ENCODE measurements at regions not wholly inside any gene's neighbourhood (a gene's known extent, or its start where the extent isn't known, plus 50 kb on each side); places are given as distances from the start of the nearest gene placed in this dataset.
"Not testable (repeated sequence)": the region's sequence is repeated elsewhere in the genome, so short reads cannot be mapped to it uniquely, and the experiment has no call there.

- no peak for DNase-seq (ENCODE audit: low spot score)
These were observed 847.1 kb downstream of the FAM181B start for GRCh38 chr11:81886406-81887075.

DNA sequence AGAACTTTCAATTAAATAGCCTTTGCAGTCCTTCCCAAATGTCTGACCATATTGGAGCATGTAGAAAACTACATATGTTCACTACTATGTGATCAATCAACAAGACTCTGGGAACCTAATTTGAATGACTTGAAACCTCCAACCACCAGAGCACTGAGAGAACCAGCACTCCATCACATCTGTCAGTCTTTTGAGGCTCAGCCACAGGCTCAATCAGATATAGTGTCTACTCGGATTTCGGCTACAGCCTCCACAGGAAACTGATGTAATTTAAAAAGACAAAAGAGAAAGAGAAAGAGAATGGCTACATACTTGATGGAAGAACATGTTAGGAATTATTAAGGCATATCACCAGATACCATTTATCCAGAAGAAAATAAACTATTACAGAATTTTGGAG, 859.0 kb downstream of the FAM181B start:
- DNase-seq (ENCODE audit: low spot score): no peak

DNA sequence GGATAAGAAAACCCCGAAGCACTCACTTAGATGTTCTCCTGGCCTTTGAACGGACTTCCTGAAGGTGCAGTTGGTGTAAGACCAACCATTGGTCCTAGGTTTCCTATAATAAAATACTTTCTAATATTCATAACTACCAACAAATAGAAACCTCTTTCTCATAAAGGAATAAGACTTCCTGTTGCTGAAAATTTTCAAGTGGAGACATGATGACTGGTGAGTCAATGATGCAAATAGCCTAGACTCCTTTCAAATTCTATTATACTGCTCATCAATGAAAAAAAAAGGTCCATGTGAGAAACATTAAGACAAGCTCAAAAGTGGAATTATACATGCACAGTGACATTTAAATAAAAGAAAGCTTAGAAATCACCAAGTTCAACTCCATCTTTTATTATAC, 862.8 kb downstream of the FAM181B start:
- DNase-seq (ENCODE audit: low spot score): no peak

DNA sequence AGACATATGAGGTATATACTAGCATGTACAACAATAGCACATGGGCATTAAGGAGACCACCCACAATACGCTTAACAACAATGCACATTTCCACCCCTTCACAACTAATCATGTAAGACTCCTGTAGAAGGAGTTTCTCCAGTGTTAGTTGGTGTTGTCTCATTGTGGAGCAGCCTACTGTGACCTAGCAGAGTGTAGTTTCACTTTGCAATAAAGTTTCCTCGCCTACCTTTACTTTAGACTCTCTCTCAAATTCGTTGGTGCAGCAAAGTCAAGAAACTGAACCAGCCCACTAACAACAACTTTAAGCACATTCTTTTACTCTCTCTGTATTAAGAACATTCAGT, 863.6 kb downstream of the FAM181B start:
- no peak for DNase-seq (ENCODE audit: low spot score)

GRCh38 chr11:81869351-81870065, 864.2 kb downstream of the FAM181B start:
- peak; percentile 10 for DNase-seq (ENCODE audit: low spot score)

DNA sequence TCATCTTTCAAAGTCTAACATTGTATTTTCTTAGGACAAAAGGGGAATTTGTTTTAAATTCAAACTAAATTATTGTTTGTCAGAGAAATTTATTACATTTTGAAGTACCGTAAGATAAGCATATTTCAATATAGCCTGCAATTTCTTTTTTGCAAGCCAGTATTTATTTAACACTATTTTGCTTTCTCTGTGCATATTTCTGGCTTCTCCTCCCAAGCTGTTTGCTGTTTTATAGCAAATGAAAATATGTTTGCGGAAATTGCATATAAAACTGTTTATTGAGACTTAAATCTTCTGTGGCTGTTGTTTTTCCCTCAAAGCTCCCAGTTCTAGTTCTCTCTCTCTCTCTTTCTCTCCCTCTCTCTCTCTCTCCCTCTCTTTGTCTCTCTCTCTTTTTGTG, 866.8 kb downstream of the FAM181B start:
- no peak for DNase-seq (ENCODE audit: low spot score)

DNA sequence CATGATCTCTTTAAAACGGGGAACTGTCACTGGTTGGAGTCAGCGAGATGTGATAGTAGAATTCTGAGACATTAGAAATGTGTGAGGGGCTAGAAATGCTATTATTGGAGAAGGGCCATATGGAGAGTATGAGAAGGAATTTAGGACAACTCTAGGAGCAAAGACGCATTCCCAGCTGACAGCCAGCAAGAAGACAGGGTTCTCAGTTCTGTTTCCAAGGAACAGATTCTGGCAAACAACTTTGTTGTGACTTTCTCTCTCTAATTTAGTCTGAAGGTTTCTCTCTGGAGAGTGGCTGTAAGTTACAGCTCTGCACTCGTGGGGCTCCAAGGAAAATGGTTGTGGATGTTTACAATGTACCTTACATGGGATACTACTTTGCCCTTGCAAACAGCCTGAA, 876.3 kb downstream of the FAM181B start:
- no peak for DNase-seq (ENCODE audit: low spot score)

GRCh38 chr11:81853791-81854190, 879.9 kb downstream of the FAM181B start:
- no peak for DNase-seq (ENCODE audit: low spot score)

GRCh38 chr11:81852896-81853295, 880.8 kb downstream of the FAM181B start:
- DNase-seq (ENCODE audit: low spot score): no peak

DNA sequence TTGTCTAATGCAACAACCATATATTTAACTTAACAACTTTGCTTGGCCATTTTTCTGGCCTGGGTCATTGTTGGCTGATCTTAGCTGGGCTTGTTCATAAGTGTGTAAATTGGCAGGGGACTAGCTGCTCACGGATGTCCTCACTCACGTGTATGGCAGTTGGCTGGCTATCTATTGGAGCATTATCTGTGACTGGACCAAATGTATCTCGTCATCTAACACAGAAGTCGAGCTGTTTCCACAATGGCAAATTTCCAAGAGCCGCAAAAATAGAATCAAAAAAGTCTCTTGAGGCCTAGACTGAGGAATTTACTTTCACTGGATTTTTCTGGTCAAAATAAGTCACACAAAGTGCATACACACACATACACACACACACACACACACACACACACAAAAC, 893.3 kb downstream of the FAM181B start:
- no peak for DNase-seq (ENCODE audit: low spot score)

- no peak for DNase-seq (ENCODE audit: low spot score)
These were observed 893.7 kb downstream of the FAM181B start for GRCh38 chr11:81839976-81840375.

DNA sequence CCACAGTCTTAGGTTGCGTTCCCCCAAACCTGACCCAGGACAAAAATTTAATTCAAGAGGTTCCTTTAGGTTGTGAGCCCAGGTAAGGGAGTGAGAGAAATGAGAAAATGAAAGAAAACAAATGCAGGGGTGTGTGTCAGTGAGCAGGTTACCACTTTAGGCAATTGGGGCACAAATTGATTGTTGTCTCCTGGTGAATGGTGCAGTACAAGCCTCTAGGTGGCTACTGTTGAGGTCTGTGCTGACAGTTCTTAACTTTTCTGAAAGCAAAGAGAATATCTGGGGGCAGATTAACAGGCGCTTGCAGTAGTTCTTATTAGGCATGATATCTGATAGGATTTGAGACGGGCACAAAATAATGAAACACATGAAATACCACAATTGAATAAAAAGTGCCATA, 894.6 kb downstream of the FAM181B start:
- no peak for DNase-seq (ENCODE audit: low spot score)

GRCh38 chr11:81829976-81830375, 903.7 kb downstream of the FAM181B start:
- no peak for DNase-seq (ENCODE audit: low spot score)

- no peak for DNase-seq (ENCODE audit: low spot score)
These were observed 908.3 kb downstream of the FAM181B start for GRCh38 chr11:81825346-81825745.

GRCh38 chr11:81819462-81819861, 914.2 kb downstream of the FAM181B start:
- DNase-seq (ENCODE audit: low spot score): no peak

GRCh38 chr11:81804858-81805257, 928.8 kb downstream of the FAM181B start:
- no peak for DNase-seq (ENCODE audit: low spot score)

GRCh38 chr11:81802591-81802990, 931.1 kb downstream of the FAM181B start:
- no peak for DNase-seq (ENCODE audit: low spot score)

- DNase-seq (ENCODE audit: low spot score): no peak
These were observed 941.2 kb downstream of the FAM181B start for GRCh38 chr11:81792416-81792815.

GRCh38 chr11:81787584-81788049, 946.0 kb downstream of the FAM181B start:
- peak; percentile 14 for DNase-seq (ENCODE audit: low spot score)

- no peak for DNase-seq (ENCODE audit: low spot score)
These were observed 961.5 kb downstream of the FAM181B start for GRCh38 chr11:81772166-81772565.

DNA sequence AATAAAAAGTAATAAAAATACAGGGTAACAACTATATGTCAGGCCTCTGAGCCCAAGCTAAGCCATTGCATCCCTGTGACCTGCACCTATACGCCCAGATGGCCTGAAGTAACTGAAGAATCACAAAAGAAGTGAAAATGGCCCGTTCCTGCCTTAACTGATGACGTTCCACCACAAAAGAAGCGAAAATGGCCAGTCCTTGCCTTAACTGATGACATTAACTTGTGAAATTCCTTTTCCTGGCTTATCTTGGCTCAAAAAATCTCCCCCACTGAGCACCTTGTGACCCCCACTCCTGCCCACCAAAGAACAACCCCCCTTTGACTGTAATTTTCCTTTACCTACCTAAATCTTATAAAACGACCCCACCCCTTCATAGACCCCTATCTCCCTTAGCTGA, 963.8 kb downstream of the FAM181B start:
- DNase-seq (ENCODE audit: low spot score): not testable (repeated sequence)

DNA sequence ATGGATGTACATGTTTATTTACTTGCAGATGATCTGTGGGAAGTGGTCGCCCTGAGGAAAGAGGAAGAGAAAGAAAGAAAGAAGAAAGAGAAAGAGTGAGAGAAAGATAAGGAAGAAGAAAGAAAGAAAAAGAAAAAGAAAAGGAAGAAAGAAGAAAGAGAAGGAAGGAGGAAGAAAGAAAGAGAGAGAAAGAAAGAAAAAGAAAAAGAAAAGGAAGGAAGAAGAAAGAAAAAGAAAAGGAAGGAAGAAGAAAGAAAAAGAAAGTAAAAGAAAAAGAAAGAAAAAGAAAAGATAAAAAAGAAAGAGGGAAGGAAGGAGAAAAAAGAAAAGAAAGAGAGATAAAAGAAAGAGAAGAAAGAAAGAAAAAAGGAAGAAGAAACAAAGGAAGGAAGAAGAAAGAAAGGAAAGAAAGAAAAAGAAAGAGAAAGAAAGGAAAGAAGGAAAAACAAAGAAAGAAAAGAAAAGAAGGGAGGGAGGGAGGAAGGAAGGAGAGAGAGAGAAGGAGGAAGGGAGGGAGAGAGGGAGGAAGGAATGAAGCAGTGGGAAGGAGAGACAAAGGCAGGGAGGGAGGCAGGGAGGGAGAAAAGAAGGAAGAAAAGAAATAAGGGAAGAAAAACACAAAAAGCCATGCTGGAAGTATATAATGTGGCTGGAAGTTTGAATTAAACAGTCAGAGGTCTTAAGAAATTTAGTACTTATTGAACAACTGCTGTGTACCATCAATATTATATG, 976.6 kb downstream of the FAM181B start:
- DNase-seq (ENCODE audit: low spot score): no peak

- DNase-seq (ENCODE audit: low spot score): no peak
These were observed 984.4 kb downstream of the FAM181B start for GRCh38 chr11:81749245-81749644.

Data from SW480 (cell line).